HEK293T (cell line): ENCODE measurements at regions not wholly inside any gene's neighbourhood (a gene's known extent, or its start where the extent isn't known, plus 50 kb on each side); places are given as distances from the start of the nearest gene placed in this dataset.

Experiments used
- CTCF ChIA-PET: fragments of 350-600 bp; formaldehyde crosslinking; extraction: SDS; loops from one replicate; lab custom pipeline; 2021; ENCODE audit warnings: antibody characterized with exemption, inconsistent platforms; lab: Yijun Ruan, JAX
- POLR2A ChIA-PET: fragments of 350-600 bp; formaldehyde crosslinking; extraction: SDS; loops from one replicate; lab custom pipeline; 2020; ENCODE audit warnings: antibody characterized with exemption, inconsistent platforms; lab: Yijun Ruan, JAX
- DNase-seq: peaks from one replicate; pipeline ENCODE4 v3.0.0; 2012; ENCODE audit warnings: mixed read lengths; ENCODE audit errors: extremely low spot score
- ARNT ChIP-seq: fragments of 450-650 bp; IDR thresholded peaks from 2 replicates; pipeline ENCODE4 v1.6.1; 2017; ENCODE audit warnings: mild to moderate bottlenecking
- BHLHE40 ChIP-seq: fragments of 450-650 bp; IDR thresholded peaks from 2 replicates; pipeline ENCODE4 v1.6.1; 2016; ENCODE audit warnings: mild to moderate bottlenecking, moderate library complexity, borderline replicate concordance
- CTBP1 ChIP-seq: fragments of 450-650 bp; IDR thresholded peaks from 2 replicates; pipeline ENCODE4 v1.6.1; 2016; ENCODE audit warnings: borderline replicate concordance
- ELF4 ChIP-seq: fragments of 450-650 bp; IDR thresholded peaks from 2 replicates; pipeline ENCODE4 v1.6.1; 2017; ENCODE audit warnings: antibody characterized with exemption
- FOXA1 ChIP-seq: fragments of 450-650 bp; IDR thresholded peaks from 2 replicates; pipeline ENCODE4 v1.6.1; 2016; ENCODE audit warnings: mild to moderate bottlenecking
- FOXK2 ChIP-seq: fragments of 450-650 bp; IDR thresholded peaks from 2 replicates; pipeline ENCODE4 v1.6.1; 2016; ENCODE audit warnings: mild to moderate bottlenecking
- FOXM1 ChIP-seq: fragments of 450-650 bp; IDR thresholded peaks from 2 replicates; pipeline ENCODE4 v1.6.1; 2017; ENCODE audit warnings: mild to moderate bottlenecking, borderline replicate concordance
- HDGF ChIP-seq: fragments of 450-650 bp; IDR thresholded peaks from 2 replicates; pipeline ENCODE4 v1.6.1; 2017; ENCODE audit warnings: antibody characterized with exemption, borderline replicate concordance
- L3MBTL2 ChIP-seq: fragments of 450-650 bp; conservative IDR thresholded peaks from 2 replicates; pipeline ENCODE4 v1.6.1; 2016; ENCODE audit warnings: mild to moderate bottlenecking
- LEF1 ChIP-seq: fragments of 450-650 bp; IDR thresholded peaks from 2 replicates; pipeline ENCODE4 v1.6.1; 2017; ENCODE audit warnings: mild to moderate bottlenecking, borderline replicate concordance
- NFRKB ChIP-seq: fragments of 450-650 bp; IDR thresholded peaks from 2 replicates; pipeline ENCODE4 v1.6.1; 2016; ENCODE audit warnings: mild to moderate bottlenecking, moderate library complexity
- SP1 ChIP-seq: fragments of 450-650 bp; IDR thresholded peaks from 2 replicates; pipeline ENCODE4 v1.6.1; 2017
- SUZ12 ChIP-seq: fragments of 450-650 bp; IDR thresholded peaks from 2 replicates; pipeline ENCODE4 v1.6.1; 2016; ENCODE audit warnings: mild to moderate bottlenecking
- TARDBP ChIP-seq: fragments of 450-650 bp; IDR thresholded peaks from 2 replicates; pipeline ENCODE4 v1.6.1; 2016
- ZNF384 ChIP-seq: fragments of 450-650 bp; IDR thresholded peaks from 2 replicates; pipeline ENCODE4 v1.6.1; 2016
- TF ChIP-seq, protein P1 (sequence below): fragments of 450-650 bp; IDR thresholded peaks from 2 replicates; pipeline ENCODE4 v1.6.1; 2016

DNA sequence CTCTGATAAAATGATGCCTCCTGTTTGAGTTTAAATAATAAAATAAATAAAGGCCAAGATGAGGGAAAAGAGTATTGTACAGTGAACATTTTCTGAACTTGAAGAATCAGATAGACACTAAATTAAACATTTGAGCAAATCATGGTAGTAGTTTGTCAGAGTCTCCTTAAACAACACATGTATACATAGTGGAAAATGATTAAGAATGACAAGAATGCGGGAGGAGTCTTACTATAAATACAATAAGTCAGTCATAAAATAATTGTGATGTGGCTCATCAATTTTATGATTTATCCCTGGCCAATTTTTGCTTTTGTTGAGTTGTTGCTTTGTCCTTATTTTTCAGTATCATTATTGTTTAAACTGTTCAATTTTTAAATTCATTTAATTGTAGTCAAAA is 158.0 kb upstream of the TMC3 start:
- ChIA-PET POLR2A (no interaction called here), CTCF (no interaction called here)
- no peak for TF ChIP-seq FOXK2
- no peak for TF ChIP-seq FOXA1
- TF ChIP-seq, protein P1, sequence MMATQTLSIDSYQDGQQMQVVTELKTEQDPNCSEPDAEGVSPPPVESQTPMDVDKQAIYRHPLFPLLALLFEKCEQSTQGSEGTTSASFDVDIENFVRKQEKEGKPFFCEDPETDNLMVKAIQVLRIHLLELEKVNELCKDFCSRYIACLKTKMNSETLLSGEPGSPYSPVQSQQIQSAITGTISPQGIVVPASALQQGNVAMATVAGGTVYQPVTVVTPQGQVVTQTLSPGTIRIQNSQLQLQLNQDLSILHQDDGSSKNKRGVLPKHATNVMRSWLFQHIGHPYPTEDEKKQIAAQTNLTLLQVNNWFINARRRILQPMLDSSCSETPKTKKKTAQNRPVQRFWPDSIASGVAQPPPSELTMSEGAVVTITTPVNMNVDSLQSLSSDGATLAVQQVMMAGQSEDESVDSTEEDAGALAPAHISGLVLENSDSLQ: no peak
- TF ChIP-seq SUZ12: no peak
- no peak for TF ChIP-seq TARDBP
- no peak for TF ChIP-seq ZNF384
- TF ChIP-seq LEF1: no peak
- no peak for TF ChIP-seq SP1
- no peak for TF ChIP-seq NFRKB
- TF ChIP-seq L3MBTL2: no peak
- no peak for TF ChIP-seq ELF4
- no peak for TF ChIP-seq HDGF
- TF ChIP-seq ARNT: no peak
- TF ChIP-seq FOXM1: no peak
- TF ChIP-seq BHLHE40: no peak
- no peak for TF ChIP-seq CTBP1
- DNase-seq: no peak

DNA sequence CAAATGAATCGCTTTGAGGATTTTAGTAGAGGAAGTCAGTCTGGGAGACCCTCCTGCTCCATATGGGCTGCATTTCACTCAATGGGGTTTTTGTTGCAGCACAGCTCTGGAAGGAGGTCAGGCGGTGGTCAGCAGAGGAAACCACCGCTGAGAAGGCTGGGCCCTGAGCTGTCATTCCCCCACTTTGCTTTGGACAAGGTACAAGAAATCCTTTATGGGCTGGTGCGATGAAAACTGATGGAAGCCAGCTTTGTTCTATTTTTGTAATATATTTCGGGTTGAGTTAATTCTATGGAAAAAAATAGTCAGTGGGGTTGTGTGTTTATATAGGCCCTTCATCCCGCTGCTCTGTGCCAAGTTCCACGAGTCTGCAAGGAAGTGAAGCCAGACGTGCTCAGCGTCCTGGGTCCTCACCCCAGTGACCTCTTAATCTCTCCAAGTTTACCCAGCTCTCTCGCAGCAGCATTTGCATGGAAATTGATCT is 157.1 kb upstream of the TMC3 start:
- TF ChIP-seq NFRKB (no peak), LEF1 (no peak), ARNT (no peak), L3MBTL2 (no peak), SP1 (no peak)
- CTCF ChIA-PET: no interaction called here
- POLR2A ChIA-PET: no interaction called here
- no peak for DNase-seq

DNA sequence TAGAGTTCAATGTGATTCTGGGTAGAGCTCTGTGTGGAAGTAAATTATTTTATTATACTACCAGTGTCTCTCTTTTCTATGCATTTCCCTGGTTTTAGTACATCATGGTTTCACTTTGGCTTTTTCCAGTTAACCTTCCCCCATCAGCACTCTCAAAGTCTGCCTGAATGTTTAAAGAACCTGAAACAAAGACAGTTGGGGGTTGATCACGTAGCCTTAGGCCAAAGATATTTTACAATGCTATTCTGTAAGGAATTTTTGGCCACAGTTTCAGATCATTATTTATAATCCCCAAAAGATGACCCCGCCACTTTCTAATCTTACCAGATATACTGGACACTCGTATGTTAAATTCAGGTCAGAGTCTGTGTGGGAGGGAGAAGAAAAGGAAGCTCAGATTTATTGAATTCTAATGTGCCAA is 156.3 kb upstream of the TMC3 start:
- ChIA-PET POLR2A (no interaction called here), CTCF (interaction anchor here (0.6 kb wide), 1 partner anchor 9 kb away, joined by 3 read pairs; no protein-coding TSS in a partner anchor)

DNA sequence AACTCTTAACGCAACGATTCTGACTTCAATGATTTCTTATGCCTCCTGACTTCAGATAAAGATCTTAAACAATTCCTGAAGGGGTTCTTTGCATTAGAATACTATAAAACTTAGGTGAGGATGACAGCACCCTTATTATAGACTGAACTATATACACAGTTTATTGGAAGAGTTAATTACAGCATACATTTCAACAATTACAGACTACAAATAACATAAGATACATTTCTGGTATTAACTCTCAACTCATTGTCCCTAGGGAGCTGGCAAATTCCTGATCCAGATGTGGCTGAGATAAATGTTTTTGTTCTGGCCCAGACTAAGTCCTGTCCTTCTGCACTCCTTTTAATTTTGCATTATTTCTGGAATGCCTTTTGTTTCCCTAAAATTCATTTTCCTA is 155.5 kb upstream of the TMC3 start:
- no peak for TF ChIP-seq HDGF
- no peak for TF ChIP-seq FOXK2
- TF ChIP-seq TARDBP: no peak
- no peak for TF ChIP-seq ELF4
- TF ChIP-seq ZNF384: no peak
- no peak for TF ChIP-seq LEF1
- no peak for TF ChIP-seq NFRKB
- no peak for TF ChIP-seq FOXM1
- TF ChIP-seq, protein P1: no peak
- TF ChIP-seq CTBP1: no peak
- no peak for TF ChIP-seq SUZ12
- TF ChIP-seq BHLHE40: no peak
- no peak for TF ChIP-seq FOXA1
- no peak for TF ChIP-seq SP1
- DNase-seq: no peak
- POLR2A ChIA-PET: no interaction called here
- CTCF ChIA-PET: no interaction called here

More for the DNA sequence above, 156.3 kb upstream of the TMC3 start:
- TF ChIP-seq FOXM1: no peak
- no peak for TF ChIP-seq LEF1
- no peak for TF ChIP-seq NFRKB
- TF ChIP-seq FOXK2: no peak
- TF ChIP-seq CTBP1: no peak
- TF ChIP-seq, protein P1: no peak
- TF ChIP-seq SP1: no peak
- no peak for TF ChIP-seq SUZ12
- TF ChIP-seq ARNT: no peak
- TF ChIP-seq TARDBP: no peak
- no peak for TF ChIP-seq ZNF384
- TF ChIP-seq HDGF: no peak
- no peak for DNase-seq

DNA sequence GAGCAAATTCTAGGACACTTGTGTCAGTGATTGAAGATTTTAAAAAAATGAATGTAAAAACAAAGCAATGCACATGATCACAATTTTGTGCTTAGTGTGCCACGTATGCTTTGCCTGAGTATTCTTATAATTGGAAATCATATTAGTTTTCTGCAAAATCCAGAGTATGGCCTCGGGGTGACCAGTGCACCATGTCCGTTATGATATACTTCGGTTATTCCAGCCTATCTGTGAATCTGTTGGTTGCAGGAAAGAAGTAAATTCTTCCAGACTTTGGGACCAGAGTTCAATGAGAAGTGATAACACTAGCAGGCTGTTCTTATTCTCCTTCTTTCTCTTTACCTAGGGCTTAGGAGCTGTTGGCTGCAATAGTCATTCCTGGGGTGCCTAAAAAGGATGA is 152.0 kb upstream of the TMC3 start:
- DNase-seq: no peak
- ChIA-PET POLR2A (no interaction called here), CTCF (no interaction called here)
- no peak for TF ChIP-seq CTBP1
- no peak for TF ChIP-seq FOXA1
- no peak for TF ChIP-seq BHLHE40
- TF ChIP-seq NFRKB: no peak
- TF ChIP-seq FOXK2: no peak
- TF ChIP-seq SUZ12: no peak
- TF ChIP-seq LEF1: no peak
- no peak for TF ChIP-seq ZNF384
- no peak for TF ChIP-seq SP1
- TF ChIP-seq, protein P1: no peak
- no peak for TF ChIP-seq ELF4
- no peak for TF ChIP-seq FOXM1
- no peak for TF ChIP-seq L3MBTL2
- TF ChIP-seq HDGF: no peak
- TF ChIP-seq ARNT: no peak
- no peak for TF ChIP-seq TARDBP

DNA sequence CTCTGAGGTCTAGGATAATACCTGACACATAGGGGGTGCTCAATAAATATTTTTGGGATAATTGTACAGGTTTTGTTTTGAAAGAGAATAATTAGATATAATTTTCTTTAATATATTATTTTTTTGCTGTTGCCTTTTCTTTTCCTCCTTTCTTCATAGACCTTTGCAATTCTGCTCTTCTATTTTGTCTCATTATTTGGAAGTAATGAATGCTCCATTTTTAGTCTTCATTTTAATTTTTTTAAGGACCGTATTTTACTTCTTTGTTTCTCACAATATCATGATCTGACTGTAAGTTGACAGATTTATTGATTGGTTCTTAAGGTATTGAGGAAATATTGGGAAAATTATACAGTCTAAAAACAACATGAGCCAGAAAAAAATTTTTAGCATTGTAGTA is 150.5 kb upstream of the TMC3 start:
- ChIA-PET CTCF (no interaction called here), POLR2A (no interaction called here)
- TF ChIP-seq BHLHE40 (no peak), TARDBP (no peak), SUZ12 (no peak), FOXM1 (no peak), NFRKB (no peak), LEF1 (no peak), FOXA1 (no peak), HDGF (no peak), FOXK2 (no peak), ARNT (no peak), CTBP1 (no peak), ELF4 (no peak), SP1 (no peak), ZNF384 (no peak), L3MBTL2 (no peak)
- TF ChIP-seq, protein P1: no peak
- DNase-seq: no peak
